C4-2B (cell line): ENCODE measurements at regions not wholly inside any gene's neighbourhood (a gene's known extent, or its start where the extent isn't known, plus 50 kb on each side); places are given as distances from the start of the nearest gene placed in this dataset.

Experiments used
- H3K27ac ChIP-seq: fragments of 450-650 bp; 2 replicates; pipeline ENCODE4 v1.5.1; 2017
- ZFX ChIP-seq: fragments of 450-650 bp; IDR thresholded peaks from 2 replicates; pipeline ENCODE4 v1.6.1; 2017
- TF ChIP-seq, protein P1 (sequence below): fragments of 450-650 bp; conservative IDR thresholded peaks from 2 replicates; pipeline ENCODE4 v1.5.1; 2017; ENCODE audit warnings: mild to moderate bottlenecking

DNA sequence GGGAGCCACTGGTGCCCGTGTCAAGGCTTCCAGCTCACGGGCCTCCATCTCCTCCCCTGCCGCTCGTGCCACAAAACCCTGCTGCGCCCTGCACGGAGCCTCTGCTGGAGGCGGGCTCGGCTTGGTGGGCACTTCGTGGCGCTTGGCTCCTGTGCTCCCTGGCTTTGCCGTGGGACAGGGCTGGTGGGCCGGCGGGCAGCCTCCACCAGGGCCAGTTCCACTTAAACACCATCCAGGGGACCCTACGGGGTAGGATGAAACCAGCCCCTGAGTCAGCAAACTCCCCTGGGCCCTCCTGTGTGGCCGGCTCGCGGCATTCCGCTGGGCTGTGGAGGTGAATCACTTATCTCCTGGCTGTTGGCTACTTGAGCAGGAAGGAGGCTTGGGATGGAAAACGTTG, 1304.6 kb downstream of the BRD1 start:
- H3K27ac ChIP-seq, result no peak overlapping the region
- TF ChIP-seq ZFX, result no peak
- TF ChIP-seq, protein P1, sequence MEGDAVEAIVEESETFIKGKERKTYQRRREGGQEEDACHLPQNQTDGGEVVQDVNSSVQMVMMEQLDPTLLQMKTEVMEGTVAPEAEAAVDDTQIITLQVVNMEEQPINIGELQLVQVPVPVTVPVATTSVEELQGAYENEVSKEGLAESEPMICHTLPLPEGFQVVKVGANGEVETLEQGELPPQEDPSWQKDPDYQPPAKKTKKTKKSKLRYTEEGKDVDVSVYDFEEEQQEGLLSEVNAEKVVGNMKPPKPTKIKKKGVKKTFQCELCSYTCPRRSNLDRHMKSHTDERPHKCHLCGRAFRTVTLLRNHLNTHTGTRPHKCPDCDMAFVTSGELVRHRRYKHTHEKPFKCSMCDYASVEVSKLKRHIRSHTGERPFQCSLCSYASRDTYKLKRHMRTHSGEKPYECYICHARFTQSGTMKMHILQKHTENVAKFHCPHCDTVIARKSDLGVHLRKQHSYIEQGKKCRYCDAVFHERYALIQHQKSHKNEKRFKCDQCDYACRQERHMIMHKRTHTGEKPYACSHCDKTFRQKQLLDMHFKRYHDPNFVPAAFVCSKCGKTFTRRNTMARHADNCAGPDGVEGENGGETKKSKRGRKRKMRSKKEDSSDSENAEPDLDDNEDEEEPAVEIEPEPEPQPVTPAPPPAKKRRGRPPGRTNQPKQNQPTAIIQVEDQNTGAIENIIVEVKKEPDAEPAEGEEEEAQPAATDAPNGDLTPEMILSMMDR, result no peak

GRCh38 chr22:48522271-48522670, 1305.4 kb downstream of the BRD1 start:
- H3K27ac ChIP-seq, result no peak overlapping the region
- TF ChIP-seq, protein P1, result no peak
- TF ChIP-seq ZFX, result no peak

GRCh38 chr22:48520884-48521588, 1306.6 kb downstream of the BRD1 start:
- TF ChIP-seq ZFX, result no peak
- TF ChIP-seq, protein P1, result no peak
- H3K27ac ChIP-seq, result no peak overlapping the region

DNA sequence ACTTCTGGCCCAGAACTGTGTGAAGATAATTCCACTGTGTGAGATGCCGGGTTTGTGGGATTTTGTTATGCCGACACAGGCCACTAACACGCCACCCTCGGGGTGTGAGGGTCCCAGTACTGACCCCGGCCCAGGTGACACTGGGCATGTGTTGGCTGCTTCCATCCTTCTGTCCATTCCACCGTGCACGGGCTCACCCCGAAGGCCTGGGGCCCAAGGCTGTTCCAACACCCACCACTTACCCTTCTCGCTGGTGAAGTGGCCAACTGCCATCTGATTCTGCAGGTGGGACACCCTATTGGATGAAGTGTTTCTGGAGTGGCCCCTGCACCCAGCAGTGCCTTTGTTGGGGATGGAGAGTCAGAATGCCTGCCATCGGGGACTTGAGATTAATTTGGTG, 1307.5 kb downstream of the BRD1 start:
- TF ChIP-seq ZFX, result no peak
- TF ChIP-seq, protein P1, result no peak
- no peak overlapping the region for H3K27ac ChIP-seq

GRCh38 chr22:48517039-48518030, 1310.3 kb downstream of the BRD1 start:
- H3K27ac ChIP-seq, result no peak overlapping the region
- TF ChIP-seq, protein P1, result no peak; the same call in 1 of the 2 replicates

- no peak for TF ChIP-seq ZFX
- TF ChIP-seq, protein P1, result no peak
- no peak overlapping the region for H3K27ac ChIP-seq
These were observed 1311.1 kb downstream of the BRD1 start for GRCh38 chr22:48516571-48516970.

- H3K27ac ChIP-seq, result no peak overlapping the region
- TF ChIP-seq, protein P1, result no peak
- TF ChIP-seq ZFX, result no peak
These were observed 1312.0 kb downstream of the BRD1 start for GRCh38 chr22:48515571-48516200.
